Amniotic epithelial cell (primary cell): ENCODE measurements at regions not wholly inside any gene's neighbourhood (a gene's known extent, or its start where the extent isn't known, plus 50 kb on each side); places are given as distances from the start of the nearest gene placed in this dataset.
"Not testable (repeated sequence)": the region's sequence is repeated elsewhere in the genome, so short reads cannot be mapped to it uniquely, and the experiment has no call there.

Source experiments
- DNase-seq: peaks from one replicate; pipeline ENCODE4 v3.0.0-alpha.2; 2010; ENCODE audit warnings: low read depth

- no peak for DNase-seq
These were observed 605.3 kb upstream of the SPRY2 start for GRCh38 chr13:80946008-80946802.

- DNase-seq, result no peak
These were observed 604.4 kb upstream of the SPRY2 start for GRCh38 chr13:80945328-80945727.

- no peak for DNase-seq
These were observed 598.7 kb upstream of the SPRY2 start for GRCh38 chr13:80939581-80939980.

GRCh38 chr13:80931766-80932165 lies 590.8 kb upstream of the SPRY2 start:
- peak; percentile 51 for DNase-seq

GRCh38 chr13:80931118-80931517 lies 590.2 kb upstream of the SPRY2 start:
- peak; percentile 57 for DNase-seq

GRCh38 chr13:80928241-80928640 lies 587.3 kb upstream of the SPRY2 start:
- no peak for DNase-seq

GRCh38 chr13:80926024-80926423 lies 585.1 kb upstream of the SPRY2 start:
- DNase-seq, result not testable (repeated sequence)

GRCh38 chr13:80924596-80924995 lies 583.7 kb upstream of the SPRY2 start:
- peak; percentile 50 for DNase-seq

GRCh38 chr13:80923907-80924306 lies 583.0 kb upstream of the SPRY2 start:
- no peak for DNase-seq

GRCh38 chr13:80921971-80922370 lies 581.0 kb upstream of the SPRY2 start:
- no peak for DNase-seq

GRCh38 chr13:80921541-80921940 lies 580.6 kb upstream of the SPRY2 start:
- no peak for DNase-seq

GRCh38 chr13:80906860-80907259 lies 565.9 kb upstream of the SPRY2 start:
- DNase-seq, result no peak

GRCh38 chr13:80904386-80904785 lies 563.5 kb upstream of the SPRY2 start:
- DNase-seq, result no peak

GRCh38 chr13:80903911-80904310 lies 563.0 kb upstream of the SPRY2 start:
- DNase-seq, result no peak

- no peak for DNase-seq
These were observed 560.6 kb upstream of the SPRY2 start for GRCh38 chr13:80901530-80901929.

- DNase-seq, result no peak
These were observed 560.2 kb upstream of the SPRY2 start for GRCh38 chr13:80901111-80901510.

GRCh38 chr13:80900561-80900960 lies 559.6 kb upstream of the SPRY2 start:
- no peak for DNase-seq

GRCh38 chr13:80897641-80898040 lies 556.7 kb upstream of the SPRY2 start:
- DNase-seq, result not testable (repeated sequence)

- DNase-seq, result no peak
These were observed 554.0 kb upstream of the SPRY2 start for GRCh38 chr13:80894917-80895316.

- no peak for DNase-seq
These were observed 548.9 kb upstream of the SPRY2 start for GRCh38 chr13:80889829-80890228.

- DNase-seq, result no peak
These were observed 547.5 kb upstream of the SPRY2 start for GRCh38 chr13:80888390-80888789.

- DNase-seq, result no peak
These were observed 543.3 kb upstream of the SPRY2 start for GRCh38 chr13:80884056-80884785.

GRCh38 chr13:80883545-80883944 lies 542.6 kb upstream of the SPRY2 start:
- DNase-seq, result no peak
